ENCODE measurements at regions not wholly inside any gene's neighbourhood (a gene's known extent, or its start where the extent isn't known, plus 50 kb on each side); places are given as distances from the start of the nearest gene placed in this dataset.

- TF ChIP-seq, protein P1, sequence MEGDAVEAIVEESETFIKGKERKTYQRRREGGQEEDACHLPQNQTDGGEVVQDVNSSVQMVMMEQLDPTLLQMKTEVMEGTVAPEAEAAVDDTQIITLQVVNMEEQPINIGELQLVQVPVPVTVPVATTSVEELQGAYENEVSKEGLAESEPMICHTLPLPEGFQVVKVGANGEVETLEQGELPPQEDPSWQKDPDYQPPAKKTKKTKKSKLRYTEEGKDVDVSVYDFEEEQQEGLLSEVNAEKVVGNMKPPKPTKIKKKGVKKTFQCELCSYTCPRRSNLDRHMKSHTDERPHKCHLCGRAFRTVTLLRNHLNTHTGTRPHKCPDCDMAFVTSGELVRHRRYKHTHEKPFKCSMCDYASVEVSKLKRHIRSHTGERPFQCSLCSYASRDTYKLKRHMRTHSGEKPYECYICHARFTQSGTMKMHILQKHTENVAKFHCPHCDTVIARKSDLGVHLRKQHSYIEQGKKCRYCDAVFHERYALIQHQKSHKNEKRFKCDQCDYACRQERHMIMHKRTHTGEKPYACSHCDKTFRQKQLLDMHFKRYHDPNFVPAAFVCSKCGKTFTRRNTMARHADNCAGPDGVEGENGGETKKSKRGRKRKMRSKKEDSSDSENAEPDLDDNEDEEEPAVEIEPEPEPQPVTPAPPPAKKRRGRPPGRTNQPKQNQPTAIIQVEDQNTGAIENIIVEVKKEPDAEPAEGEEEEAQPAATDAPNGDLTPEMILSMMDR (IDR thresholded peaks at IDR 0.05 in 2 of 3, conservative IDR thresholded peaks at IDR 0.05 in 1 of 3; ENCODE audit: control insufficient read depth in 2 of 3, extremely low read depth in 1 of 3, insufficient read depth in 1 of 3, low read depth in 3 of 3, low read length in 3 of 3), result no peak
- TF ChIP-seq RB1 (IDR thresholded peaks at IDR 0.05; ENCODE audit: borderline replicate concordance), result no peak
Observed at GRCh38 chr10:62981096-62981495, 152.0 kb upstream of the NRBF2 start.
